ENCODE measurements at regions not wholly inside any gene's neighbourhood (a gene's known extent, or its start where the extent isn't known, plus 50 kb on each side); places are given as distances from the start of the nearest gene placed in this dataset.

DNA sequence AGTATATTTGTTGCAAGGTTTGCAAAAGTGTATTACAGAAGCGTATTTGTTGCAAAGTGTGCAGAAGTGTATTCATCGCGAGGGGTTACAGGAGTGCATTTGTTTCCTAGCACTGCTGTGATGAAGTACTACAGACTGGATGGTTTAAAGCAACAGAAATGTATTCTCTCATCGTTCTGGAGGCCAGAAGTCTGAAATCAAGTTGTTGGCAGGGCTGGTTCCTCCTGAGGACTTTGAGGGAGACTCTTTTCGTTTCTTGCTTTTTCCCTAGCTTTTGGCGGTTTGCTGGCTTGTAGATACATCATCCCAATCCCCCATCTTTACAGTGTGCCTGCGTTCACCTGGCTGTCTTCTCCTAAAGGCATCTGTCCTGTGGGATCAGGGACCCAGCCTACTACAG is 127.9 kb upstream of the USP29 start:
- no peaks in the 10 kb centered on the region for H3K4me1 ChIP-seq
- H3K4me3 ChIP-seq = no peak overlapping the region
- no peak overlapping the region for H3K27ac ChIP-seq
- no peak for DNase-seq
- WGBS, 5 donors = 74 to 83% (median 78%) methylated on average over 7 of the region's 7 CpGs
- peaks cover 0 to 7% (median 0%) of the 10 kb centered on the region in 7 donors for H3K27me3 ChIP-seq (replicated peaks in 1 of 7)
- intact Hi-C loops (cut with DNase I; ENCODE audit: low total_unique reads) = no loop called here
- H3K36me3 ChIP-seq = no peaks in the 10 kb centered on the region
- peaks cover 0 to 96% (median 68%) of the 10 kb centered on the region in 8 donors for H3K9me3 ChIP-seq
- TF ChIP-seq, protein P1, sequence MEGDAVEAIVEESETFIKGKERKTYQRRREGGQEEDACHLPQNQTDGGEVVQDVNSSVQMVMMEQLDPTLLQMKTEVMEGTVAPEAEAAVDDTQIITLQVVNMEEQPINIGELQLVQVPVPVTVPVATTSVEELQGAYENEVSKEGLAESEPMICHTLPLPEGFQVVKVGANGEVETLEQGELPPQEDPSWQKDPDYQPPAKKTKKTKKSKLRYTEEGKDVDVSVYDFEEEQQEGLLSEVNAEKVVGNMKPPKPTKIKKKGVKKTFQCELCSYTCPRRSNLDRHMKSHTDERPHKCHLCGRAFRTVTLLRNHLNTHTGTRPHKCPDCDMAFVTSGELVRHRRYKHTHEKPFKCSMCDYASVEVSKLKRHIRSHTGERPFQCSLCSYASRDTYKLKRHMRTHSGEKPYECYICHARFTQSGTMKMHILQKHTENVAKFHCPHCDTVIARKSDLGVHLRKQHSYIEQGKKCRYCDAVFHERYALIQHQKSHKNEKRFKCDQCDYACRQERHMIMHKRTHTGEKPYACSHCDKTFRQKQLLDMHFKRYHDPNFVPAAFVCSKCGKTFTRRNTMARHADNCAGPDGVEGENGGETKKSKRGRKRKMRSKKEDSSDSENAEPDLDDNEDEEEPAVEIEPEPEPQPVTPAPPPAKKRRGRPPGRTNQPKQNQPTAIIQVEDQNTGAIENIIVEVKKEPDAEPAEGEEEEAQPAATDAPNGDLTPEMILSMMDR (IDR thresholded peaks at IDR 0.05 in 8 of 11, conservative IDR thresholded peaks at IDR 0.05 in 3 of 11) = no peak
- no peak for TF ChIP-seq POLR2AphosphoS5 (IDR thresholded peaks at IDR 0.05)
- TF ChIP-seq POLR2A (IDR thresholded peaks at IDR 0.05) = no peak

DNA sequence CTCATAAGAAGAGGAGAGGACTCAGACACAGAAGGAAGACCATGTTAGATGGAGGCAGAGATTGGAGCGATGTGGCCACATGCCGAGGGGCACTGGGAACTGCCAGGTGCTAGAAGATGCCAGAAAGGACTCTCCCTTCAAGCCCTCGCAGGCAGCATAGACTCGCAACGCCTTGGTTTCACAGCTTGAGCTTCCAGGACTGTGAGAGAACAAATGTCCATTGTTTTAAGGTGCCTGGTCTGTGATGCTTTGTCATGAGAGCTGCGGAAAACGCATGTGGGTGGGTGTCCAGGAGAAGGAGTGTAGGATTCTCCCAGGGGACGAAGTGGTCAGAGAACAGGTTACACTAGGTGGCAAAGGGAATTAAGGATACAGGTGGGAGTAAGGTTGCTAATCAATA is 125.9 kb upstream of the USP29 start:
- TF ChIP-seq, protein P1 (IDR thresholded peaks at IDR 0.05 in 8 of 11, conservative IDR thresholded peaks at IDR 0.05 in 3 of 11) = no peak
- TF ChIP-seq POLR2A (IDR thresholded peaks at IDR 0.05) = no peak
- TF ChIP-seq POLR2AphosphoS5 (IDR thresholded peaks at IDR 0.05) = no peak
- H3K27ac ChIP-seq = no peak overlapping the region
- 84 to 91% (median 86%) methylated on average over 8 of the region's 8 CpGs for WGBS, 5 donors
- intact Hi-C loops (cut with DNase I; ENCODE audit: low total_unique reads) = no loop called here
- DNase-seq = peak; percentile 42
- H3K4me3 ChIP-seq = no peak overlapping the region
- H3K27me3 ChIP-seq (replicated peaks in 1 of 7) = no peaks in the 10 kb centered on the region
- no peaks in the 10 kb centered on the region for H3K36me3 ChIP-seq
- H3K9me3 ChIP-seq = peaks cover 0 to 90% (median 66%) of the 10 kb centered on the region in 8 donors
- no peaks in the 10 kb centered on the region for H3K4me1 ChIP-seq

DNA sequence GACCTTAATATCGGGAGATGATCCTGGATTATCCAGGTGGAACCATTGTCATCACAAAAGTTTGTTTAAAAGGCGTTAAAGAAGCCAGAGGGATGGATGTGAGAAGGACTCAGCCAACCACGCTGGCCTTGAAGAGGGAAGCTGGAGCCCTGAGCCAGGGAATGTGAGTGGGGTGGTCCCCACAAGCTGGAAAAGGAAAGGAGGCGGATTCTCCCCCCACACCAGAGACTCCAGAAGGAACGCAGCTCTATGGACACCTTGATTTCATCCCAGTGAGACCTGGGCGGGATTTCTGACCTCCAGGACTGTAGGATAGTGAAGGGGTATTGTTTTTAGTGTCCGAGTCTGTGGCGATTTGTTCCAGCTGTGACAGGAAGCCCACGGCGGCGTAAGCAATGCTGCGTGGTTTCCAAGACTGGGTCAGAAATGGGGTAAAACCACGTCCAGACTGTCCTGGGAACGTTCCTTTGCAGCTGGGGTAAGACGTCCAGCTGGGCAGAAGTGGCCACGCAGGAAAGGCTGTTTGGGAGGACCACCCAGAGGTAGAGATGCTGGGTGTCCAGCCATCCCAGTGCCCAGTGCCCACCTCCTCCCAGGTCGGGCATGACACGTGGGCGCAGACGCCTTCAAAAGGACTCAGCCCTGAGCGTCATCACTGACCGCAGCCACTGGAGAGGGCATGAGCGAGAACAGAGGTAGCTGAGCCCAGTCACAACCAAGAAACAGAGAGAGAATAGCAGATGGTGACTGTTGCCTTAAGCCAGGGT is 125.4 kb upstream of the USP29 start:
- no peak for DNase-seq
- TF ChIP-seq, protein P1 (IDR thresholded peaks at IDR 0.05 in 8 of 11, conservative IDR thresholded peaks at IDR 0.05 in 3 of 11) = no peak
- TF ChIP-seq POLR2AphosphoS5 (IDR thresholded peaks at IDR 0.05) = no peak
- TF ChIP-seq POLR2A (IDR thresholded peaks at IDR 0.05) = no peak

DNA sequence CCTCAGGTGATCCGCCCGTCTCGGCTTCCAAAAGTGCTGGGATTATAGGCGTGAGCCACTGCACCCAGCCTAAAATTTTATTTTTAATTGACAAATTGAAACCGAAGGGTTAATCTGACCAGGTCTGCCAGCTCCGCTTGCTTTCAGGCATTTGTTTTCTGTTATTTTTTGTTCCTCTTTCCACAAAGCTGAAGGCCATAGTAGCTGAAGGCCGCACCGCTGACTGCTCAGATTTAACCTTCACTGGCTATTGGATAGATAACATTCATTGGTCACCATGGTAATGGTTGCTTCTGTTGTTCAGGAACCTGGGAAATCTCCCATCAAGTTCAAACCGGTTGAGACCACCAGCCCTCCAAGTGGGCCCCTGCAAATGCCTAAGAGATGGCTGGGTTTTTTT is 124.5 kb upstream of the USP29 start:
- Histone ChIP-seq H3K4me1 (no peaks in the 10 kb centered on the region), H3K9me3 (peaks cover 0 to 80% (median 53%) of the 10 kb centered on the region in 8 donors), H3K27ac (no peak overlapping the region), H3K36me3 (no peaks in the 10 kb centered on the region), H3K27me3 (replicated peaks in 1 of 7) (no peaks in the 10 kb centered on the region), H3K4me3 (no peak overlapping the region)
- TF ChIP-seq POLR2AphosphoS5 (IDR thresholded peaks at IDR 0.05) (no peak), POLR2A (IDR thresholded peaks at IDR 0.05) (no peak)
- TF ChIP-seq, protein P1 (IDR thresholded peaks at IDR 0.05 in 8 of 11, conservative IDR thresholded peaks at IDR 0.05 in 3 of 11) = no peak
- intact Hi-C loops (cut with DNase I; ENCODE audit: low total_unique reads) = no loop called here
- peak; percentile 15 for DNase-seq
- WGBS, 5 donors = 58 to 65% (median 63%) methylated on average over 9 of the region's 9 CpGs

More for the DNA sequence above, 125.4 kb upstream of the USP29 start:
- Histone ChIP-seq H3K4me1 (no peaks in the 10 kb centered on the region), H3K27ac (no peak overlapping the region), H3K27me3 (replicated peaks in 1 of 7) (no peaks in the 10 kb centered on the region), H3K36me3 (no peaks in the 10 kb centered on the region), H3K9me3 (peaks cover 0 to 84% (median 60%) of the 10 kb centered on the region in 8 donors), H3K4me3 (no peak overlapping the region)
- intact Hi-C loops (cut with DNase I; ENCODE audit: low total_unique reads) = no loop called here
- 70 to 77% (median 72%) methylated on average over 20 to 23 of the region's 23 CpGs for WGBS, 5 donors

Data from spleen (tissue), 11 donors.